A549 (cell line): ENCODE measurements at regions not wholly inside any gene's neighbourhood (a gene's known extent, or its start where the extent isn't known, plus 50 kb on each side); places are given as distances from the start of the nearest gene placed in this dataset.

ENCODE experiments used
- ATAC-seq, 2 experiments: fragments of 200-7000 bp in 1 of 2; fragments of >200 bp in 1 of 2; cut with Nextera tagmentation in 1 of 2; cut with Tn5 transposase in 1 of 2; 3 replicates each; pipeline versions ENCODE4 v1.8.0 to v1.9.1; 2018 to 2020; ENCODE audit warnings: mild to moderate bottlenecking in 1 of 2, moderate library complexity in 1 of 2
- CTCF ChIA-PET: fragments of 300-600 bp; sonication (Branson Sonifier 250); formaldehyde crosslinking; extraction: SDS; loops from one replicate; lab custom pipeline; 2021; ENCODE audit warnings: antibody characterized with exemption, inconsistent platforms; lab: Yijun Ruan, JAX
- POLR2A ChIA-PET: fragments of 350-600 bp; formaldehyde crosslinking; extraction: SDS; loops from one replicate; lab custom pipeline; 2021; ENCODE audit warnings: antibody characterized with exemption, inconsistent platforms; lab: Yijun Ruan, JAX
- DNase-seq, 2 experiments: peaks; one replicate each; pipeline versions ENCODE4 v3.0.0 to v3.0.0-alpha.2; 2011 to 2016; ENCODE audit warnings: low read depth in 1 of 2, low spot score in 1 of 2
- FAIRE-seq: peaks from 2 replicates; lab custom pipeline; 2011; peaks lifted over from hg19 to GRCh38; lab: Jason Lieb, UNC
- H3K27ac ChIP-seq, 2 experiments: fragments of >200 bp; sonication (Bioruptor Twin); formaldehyde crosslinking; 3 replicates each; pipeline ENCODE4 v1.5.1; 2016 to 2017
- H3K4me1 ChIP-seq: fragments of >200 bp; sonication (Bioruptor Twin); formaldehyde crosslinking; 3 replicates; pipeline ENCODE4 v1.6.1; 2016
- H3K4me2 ChIP-seq: fragments of >200 bp; sonication (Bioruptor Twin); formaldehyde crosslinking; 3 replicates; pipeline ENCODE4 v1.6.1; 2016
- H3K4me3 ChIP-seq: fragments of >200 bp; sonication (Bioruptor Twin); formaldehyde crosslinking; 3 replicates; pipeline ENCODE4 v1.5.1; 2016
- H3K9me3 ChIP-seq: fragments of >200 bp; sonication (Bioruptor Twin); formaldehyde crosslinking; 3 replicates; pipeline ENCODE4 v1.6.1; 2016
- BCL3 ChIP-seq: fragments of >200 bp; sonication (Bioruptor Twin); formaldehyde crosslinking; IDR thresholded peaks from 3 replicates; pipeline ENCODE4 v1.6.1; 2016
- CHD2 ChIP-seq: fragments of 150-350 bp; IDR thresholded peaks from 2 replicates; pipeline ENCODE4 v1.6.1; 2014; ENCODE audit warnings: low read length; ENCODE audit not compliant: partially characterized antibody
- EHMT2 ChIP-seq: fragments of 200-600 bp; sonication (generic); IDR thresholded peaks from 2 replicates; pipeline ENCODE4 v1.6.1; 2016; ENCODE audit warnings: antibody characterized with exemption, low read depth, mild to moderate bottlenecking, moderate library complexity
- EP300 ChIP-seq, 2 experiments: fragments of >200 bp; sonication (Bioruptor Twin); formaldehyde crosslinking; IDR thresholded peaks; 2 replicates in 1 of 2; 3 replicates in 1 of 2; pipeline ENCODE4 v1.6.1; 2016 to 2017
- ESRRA ChIP-seq: fragments of 150-350 bp; IDR thresholded peaks from 2 replicates; pipeline ENCODE4 v1.6.1; 2014; ENCODE audit warnings: mild to moderate bottlenecking, low read length, borderline replicate concordance
- FOSB ChIP-seq: fragments of 250-450 bp; sonication (Bioruptor Pico); IDR thresholded peaks from 2 replicates; pipeline ENCODE4 v1.5.0; 2020; ENCODE audit warnings: mild to moderate bottlenecking, moderate library complexity
- FOSL2 ChIP-seq, 2 experiments: fragments of 450-650 bp in 1 of 2; fragments of >200 bp in 1 of 2; sonication (Bioruptor Twin) in 1 of 2; formaldehyde crosslinking; IDR thresholded peaks; 2 replicates each; pipeline versions ENCODE4 v1.5.0 to v1.6.1; 2016 to 2020; ENCODE audit warnings: mild to moderate bottlenecking in 1 of 2, moderate library complexity in 1 of 2
- GATA3 ChIP-seq: IDR thresholded peaks from 2 replicates; pipeline ENCODE4 v1.6.1; 2012; ENCODE audit warnings: borderline replicate concordance
- HOXA7 ChIP-seq: fragments of 250-450 bp; sonication (Bioruptor Pico); IDR thresholded peaks from 2 replicates; pipeline ENCODE4 v1.5.0; 2020; ENCODE audit warnings: mild to moderate bottlenecking, moderate library complexity
- HOXB13 ChIP-seq: fragments of 250-450 bp; sonication (Bioruptor Pico); IDR thresholded peaks from 2 replicates; pipeline ENCODE4 v1.5.0; 2020; ENCODE audit warnings: low read depth, mild to moderate bottlenecking, moderate library complexity
- JUN ChIP-seq, 2 experiments: fragments of >200 bp; sonication (Bioruptor Twin); formaldehyde crosslinking; IDR thresholded peaks; 2 replicates in 1 of 2; 3 replicates in 1 of 2; pipeline ENCODE4 v1.6.1; 2016 to 2017
- JUNB ChIP-seq: fragments of >200 bp; sonication (Bioruptor Twin); formaldehyde crosslinking; IDR thresholded peaks from 2 replicates; pipeline ENCODE4 v1.6.1; 2016
- MAFK ChIP-seq: fragments of 450-650 bp; IDR thresholded peaks from 2 replicates; pipeline ENCODE4 v1.6.1; 2014; ENCODE audit not compliant: partially characterized antibody
- MYC ChIP-seq: IDR thresholded peaks from 2 replicates; pipeline ENCODE4 v1.6.1; 2012; ENCODE audit warnings: mild to moderate bottlenecking, inconsistent platforms, low read length, improper control_type of control experiment, borderline replicate concordance
- NFE2L2 ChIP-seq: fragments of 150-350 bp; conservative IDR thresholded peaks from 2 replicates; pipeline ENCODE4 v1.6.1; 2014; ENCODE audit warnings: low read length
- POLR2AphosphoS2 ChIP-seq: conservative IDR thresholded peaks from 2 replicates; pipeline ENCODE4 v1.6.1; 2012; ENCODE audit warnings: low read length, improper control_type of control experiment, inconsistent platforms
- RARB ChIP-seq: fragments of 250-450 bp; sonication (Bioruptor Pico); IDR thresholded peaks from 2 replicates; pipeline ENCODE4 v1.8.0; 2021; ENCODE audit warnings: mild to moderate bottlenecking, moderate library complexity
- RCOR1 ChIP-seq: fragments of 150-350 bp; IDR thresholded peaks from 2 replicates; pipeline ENCODE4 v1.6.1; 2014; ENCODE audit warnings: antibody characterized with exemption, low read length, low read depth
- RFX5 ChIP-seq: fragments of 450-650 bp; IDR thresholded peaks from 2 replicates; pipeline ENCODE4 v1.7.1; 2014; ENCODE audit warnings: antibody characterized with exemption, mild to moderate bottlenecking, moderate library complexity
- SMC3 ChIP-seq: fragments of >200 bp; sonication (Bioruptor Twin); formaldehyde crosslinking; IDR thresholded peaks from 3 replicates; pipeline ENCODE4 v1.6.1; 2018; ENCODE audit warnings: inconsistent platforms
- SREBF2 ChIP-seq: fragments of 450-650 bp; IDR thresholded peaks from 2 replicates; pipeline ENCODE4 v1.6.1; 2014; ENCODE audit warnings: mild to moderate bottlenecking, moderate library complexity
- USF2 ChIP-seq: fragments of 450-650 bp; IDR thresholded peaks from 2 replicates; pipeline ENCODE4 v1.6.1; 2014; ENCODE audit warnings: antibody characterized with exemption
- ZFP36 ChIP-seq: fragments of 450-650 bp; IDR thresholded peaks from 2 replicates; pipeline ENCODE4 v1.6.1; 2014; ENCODE audit warnings: borderline replicate concordance; ENCODE audit not compliant: partially characterized antibody
- WGBS: methylation state at CpG from one replicate; pipeline ENCODE4 v1.1.6; 2017; ENCODE audit errors: missing lambda C conversion rate; 5-methylcytosine and 5-hydroxymethylcytosine counted together
- TF ChIP-seq, protein P1 (sequence below): IDR thresholded peaks from 2 replicates; pipeline ENCODE4 v1.6.1; 2012
- TF ChIP-seq, protein P2 (sequence below): fragments of >200 bp; sonication (Bioruptor Twin); formaldehyde crosslinking; IDR thresholded peaks from 2 replicates; pipeline ENCODE4 v1.6.1; 2016
- TF ChIP-seq, protein P3 (sequence below): fragments of 250-450 bp; sonication (Bioruptor Pico); IDR thresholded peaks from 2 replicates; pipeline ENCODE4 v1.5.0; 2020; ENCODE audit warnings: low read depth, mild to moderate bottlenecking, moderate library complexity

DNA sequence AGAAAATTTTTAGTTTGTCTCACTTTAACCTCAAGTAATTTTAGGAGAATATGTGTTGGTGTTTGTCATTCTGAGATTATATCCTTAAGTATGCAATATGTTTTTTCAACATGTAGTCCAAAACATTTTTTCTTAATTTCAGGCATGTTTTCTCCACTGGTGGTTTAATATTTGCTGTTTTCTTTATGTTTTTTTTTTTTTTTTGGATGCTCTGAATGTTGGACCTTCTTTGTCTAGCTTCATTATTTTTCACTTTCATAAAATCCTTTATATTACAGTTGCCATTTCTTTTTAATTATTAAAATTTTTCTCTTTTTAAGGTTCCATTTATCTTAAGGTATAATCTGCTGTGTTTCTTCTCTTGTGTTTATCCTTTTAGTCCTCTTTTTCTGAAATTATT is 342.2 kb upstream of the DUSP10 start:
- FAIRE-seq: no peak
- Histone ChIP-seq H3K27ac (no peak overlapping the region), H3K4me1 (no peaks in the 10 kb centered on the region), H3K4me2 (no peak overlapping the region), H3K9me3 (0 out of 3 replicates have a peak, but pooled peaks cover 6% of the 10 kb centered on the region), H3K4me3 (no peak overlapping the region)
- no peak for DNase-seq
- CTCF ChIA-PET: interaction anchor here (1.0 kb wide), 1 partner anchor 13 kb away, joined by 3 read pairs; no protein-coding TSS in a partner anchor
- POLR2A ChIA-PET: no interaction called here
- TF ChIP-seq FOSB (CRISPR knock-in tag): no peak
- ATAC-seq: no peak

GRCh38 chr1:222081859-222082258 is 340.0 kb upstream of the DUSP10 start:
- ATAC-seq: no peak

DNA sequence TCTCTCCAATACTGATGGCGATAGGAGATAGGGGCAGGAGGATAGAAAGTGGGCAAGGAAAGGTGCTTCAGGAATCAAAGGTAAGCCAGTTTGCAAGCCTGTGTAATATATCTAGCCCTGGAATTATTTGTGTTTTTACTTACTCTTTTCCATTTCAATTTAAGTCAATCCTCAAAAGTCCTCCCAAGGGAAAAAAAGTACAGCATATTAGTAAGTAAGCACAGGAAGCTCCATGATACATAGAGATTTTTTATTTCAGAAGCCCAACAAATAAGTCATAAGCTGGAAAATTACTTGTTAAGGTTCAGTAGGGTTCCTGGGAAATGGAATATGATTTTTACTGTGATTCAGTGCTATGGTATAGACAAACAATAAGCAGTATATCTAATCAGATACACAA is 337.7 kb upstream of the DUSP10 start:
- TF ChIP-seq EHMT2 (no peak), FOSB (CRISPR knock-in tag) (no peak), RARB (CRISPR knock-in tag) (no peak), FOSL2 (IDR thresholded peaks at IDR 0.05) (no peak), FOSL2 (CRISPR knock-in tag; IDR thresholded peaks at IDR 0.05) (no peak), USF2 (no peak), ZFP36 (no peak), SREBF2 (no peak), RCOR1 (no peak), SMC3 (no peak), BCL3 (no peak)
- TF ChIP-seq, protein P1, sequence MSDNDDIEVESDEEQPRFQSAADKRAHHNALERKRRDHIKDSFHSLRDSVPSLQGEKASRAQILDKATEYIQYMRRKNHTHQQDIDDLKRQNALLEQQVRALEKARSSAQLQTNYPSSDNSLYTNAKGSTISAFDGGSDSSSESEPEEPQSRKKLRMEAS: no peak
- TF ChIP-seq, all 56 proteins: peak for 0
- POLR2A ChIA-PET: no interaction called here
- H3K4me2 ChIP-seq: no peak overlapping the region
- no peak overlapping the region for H3K4me3 ChIP-seq
- H3K27ac ChIP-seq: no peak overlapping the region
- CTCF ChIA-PET: no interaction called here
- 0 out of 3 replicates have a peak, but pooled peaks cover 2% of the 10 kb centered on the region for H3K9me3 ChIP-seq
- WGBS: 81% methylated on average over 1 of the region's 1 CpG
- ATAC-seq: no peak
- FAIRE-seq: no peak
- no peak for DNase-seq
- no peaks in the 10 kb centered on the region for H3K4me1 ChIP-seq

More at GRCh38 chr1:222081859-222082258, 340.0 kb upstream of the DUSP10 start:
- ChIA-PET POLR2A (no interaction called here), CTCF (interaction anchor here (1.6 kb wide), 1 partner anchor 10 kb away, joined by 3 read pairs; no protein-coding TSS in a partner anchor)
- Histone ChIP-seq H3K4me1 (no peaks in the 10 kb centered on the region), H3K9me3 (0 out of 3 replicates have a peak, but pooled peaks cover 6% of the 10 kb centered on the region), H3K4me3 (no peak overlapping the region), H3K4me2 (no peak overlapping the region), H3K27ac (no peak overlapping the region)
- FAIRE-seq: no peak
- 15% methylated on average over 3 of the region's 3 CpGs for WGBS
- no peak for TF ChIP-seq FOSB (CRISPR knock-in tag)
- no peak for TF ChIP-seq JUNB
- TF ChIP-seq, protein P2, sequence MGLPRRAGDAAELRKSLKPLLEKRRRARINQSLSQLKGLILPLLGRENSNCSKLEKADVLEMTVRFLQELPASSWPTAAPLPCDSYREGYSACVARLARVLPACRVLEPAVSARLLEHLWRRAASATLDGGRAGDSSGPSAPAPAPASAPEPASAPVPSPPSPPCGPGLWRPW: no peak
- TF ChIP-seq MYC: no peak
- TF ChIP-seq, protein P1: no peak
- no peak for TF ChIP-seq ESRRA
- TF ChIP-seq MAFK: no peak
- no peak for TF ChIP-seq RARB (CRISPR knock-in tag)
- TF ChIP-seq CHD2: no peak
- TF ChIP-seq RFX5: no peak
- no peak for DNase-seq

GRCh38 chr1:222077206-222077605 is 335.3 kb upstream of the DUSP10 start:
- ChIA-PET CTCF (no interaction called here), POLR2A (no interaction called here)
- Histone ChIP-seq H3K4me3 (no peak overlapping the region), H3K4me1 (no peaks in the 10 kb centered on the region), H3K27ac (no peak overlapping the region), H3K9me3 (no peaks in the 10 kb centered on the region), H3K4me2 (no peak overlapping the region)
- DNase-seq (no peak), ATAC-seq (no peak), FAIRE-seq (no peak)
- WGBS: 41% methylated on average over 2 of the region's 2 CpGs
- TF ChIP-seq BCL3: no peak
- no peak for TF ChIP-seq JUN (IDR thresholded peaks at IDR 0.05)
- no peak for TF ChIP-seq RCOR1
- TF ChIP-seq NFE2L2: no peak
- no peak for TF ChIP-seq SREBF2
- TF ChIP-seq, protein P1: no peak
- TF ChIP-seq HOXA7 (CRISPR knock-in tag): no peak
- no peak for TF ChIP-seq GATA3
- TF ChIP-seq EP300 (IDR thresholded peaks at IDR 0.05): no peak
- TF ChIP-seq POLR2AphosphoS2: no peak
- TF ChIP-seq HOXB13 (CRISPR knock-in tag): no peak
- TF ChIP-seq MYC: no peak
- TF ChIP-seq, protein P3, sequence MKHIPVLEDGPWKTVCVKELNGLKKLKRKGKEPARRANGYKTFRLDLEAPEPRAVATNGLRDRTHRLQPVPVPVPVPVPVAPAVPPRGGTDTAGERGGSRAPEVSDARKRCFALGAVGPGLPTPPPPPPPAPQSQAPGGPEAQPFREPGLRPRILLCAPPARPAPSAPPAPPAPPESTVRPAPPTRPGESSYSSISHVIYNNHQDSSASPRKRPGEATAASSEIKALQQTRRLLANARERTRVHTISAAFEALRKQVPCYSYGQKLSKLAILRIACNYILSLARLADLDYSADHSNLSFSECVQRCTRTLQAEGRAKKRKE: no peak
- no peak for TF ChIP-seq ESRRA
